GM23248 (cell line): ENCODE measurements at regions not wholly inside any gene's neighbourhood (a gene's known extent, or its start where the extent isn't known, plus 50 kb on each side); places are given as distances from the start of the nearest gene placed in this dataset.

Experiments used
- EZH2 ChIP-seq: fragments of 200-600 bp; sonication (generic); IDR thresholded peaks from 2 replicates; pipeline ENCODE4 v1.6.1; 2018; ENCODE audit warnings: antibody characterized with exemption, mild to moderate bottlenecking; ENCODE audit not compliant: insufficient read depth, poor library complexity, severe bottlenecking
- EZH2phosphoT487 ChIP-seq: fragments of 200-600 bp; sonication (generic); IDR thresholded peaks from 2 replicates; pipeline ENCODE4 v1.6.1; 2018; ENCODE audit warnings: antibody characterized with exemption, moderate library complexity, mild to moderate bottlenecking, low read depth; ENCODE audit not compliant: insufficient read depth

- no peak for TF ChIP-seq EZH2
- TF ChIP-seq EZH2phosphoT487: no peak
Observed at GRCh38 chr6:144415835-144416237, 130.7 kb downstream of the UTRN start.
